GM12891 (cell line): ENCODE measurements at regions not wholly inside any gene's neighbourhood (a gene's known extent, or its start where the extent isn't known, plus 50 kb on each side); places are given as distances from the start of the nearest gene placed in this dataset.

Source experiments
- POLR2A ChIP-seq: IDR thresholded peaks from 2 replicates; pipeline ENCODE4 v1.6.1; 2011; ENCODE audit warnings: low read depth, low read length, control low read depth
- POLR2AphosphoS5 ChIP-seq: IDR thresholded peaks from 2 replicates; pipeline ENCODE4 v1.6.1; 2011; ENCODE audit warnings: low read depth, low read length, control low read depth
- POU2F2 ChIP-seq: IDR thresholded peaks from 2 replicates; pipeline ENCODE4 v1.6.1; 2011; ENCODE audit warnings: low read depth, mild to moderate bottlenecking, control low read depth, low read length, moderate library complexity
- SPI1 ChIP-seq: IDR thresholded peaks from 2 replicates; pipeline ENCODE4 v1.6.1; 2011; ENCODE audit warnings: low read depth, low read length, control low read depth
- TAF1 ChIP-seq: IDR thresholded peaks from 2 replicates; pipeline ENCODE4 v1.6.1; 2011; ENCODE audit warnings: low read depth, low read length, control low read depth

DNA sequence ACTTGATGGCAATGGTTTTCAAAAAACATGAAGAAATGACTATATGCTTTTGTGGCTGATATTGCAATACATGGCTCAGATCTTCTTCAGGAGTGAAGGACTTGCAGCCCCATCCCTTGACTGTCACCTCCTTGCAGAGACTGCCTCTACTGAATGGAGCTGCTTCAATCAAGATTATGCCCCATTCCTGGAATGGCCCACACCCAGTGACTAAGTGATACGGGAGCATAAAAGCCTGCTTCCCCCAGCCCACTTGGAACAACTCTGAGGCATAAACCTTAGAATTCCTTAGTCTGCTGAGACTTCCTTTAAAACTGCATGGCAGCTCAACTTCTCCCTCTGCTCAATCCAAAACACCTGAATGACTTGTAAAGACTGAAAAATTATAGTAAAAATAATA is 957.1 kb downstream of the SORCS3 start:
- no peak for TF ChIP-seq POLR2A
- no peak for TF ChIP-seq TAF1
- no peak for TF ChIP-seq POLR2AphosphoS5
- no peak for TF ChIP-seq SPI1
- TF ChIP-seq POU2F2 = no peak
